ENCODE measurements at regions not wholly inside any gene's neighbourhood (a gene's known extent, or its start where the extent isn't known, plus 50 kb on each side); places are given as distances from the start of the nearest gene placed in this dataset.

DNA sequence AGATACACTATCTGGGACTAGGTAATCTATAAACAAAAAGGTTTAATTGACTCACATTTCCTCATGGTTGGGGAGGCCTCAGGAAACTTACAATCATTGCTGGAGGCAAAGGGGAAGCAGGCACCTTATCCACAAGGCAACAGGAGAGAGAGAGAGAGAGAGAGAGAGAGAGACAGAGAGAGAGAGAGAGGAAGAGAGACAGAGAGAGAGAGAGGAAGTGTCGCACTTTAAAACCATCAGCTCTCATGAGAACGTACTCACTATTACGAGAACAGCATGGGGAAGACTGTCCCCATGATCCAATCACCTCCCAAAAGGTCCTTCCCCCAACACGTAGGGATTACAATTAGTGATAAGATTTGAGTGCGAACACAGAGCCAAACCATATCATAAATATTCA, 253.5 kb upstream of the TRIB2 start:
- no peak overlapping the region for H2AFZ ChIP-seq (ENCODE audit: insufficient read depth, low read depth, low read length, poor library complexity, severe bottlenecking)
- no peaks in the 10 kb centered on the region for H3K27me3 Mint-ChIP-seq
- H3K36me3 ChIP-seq (replicated peaks in 1 of 2; ENCODE audit: control extremely low read depth in 1 of 2, control insufficient read depth in 1 of 2, extremely low read depth in 1 of 2, insufficient read depth in 2 of 2, low read length in 1 of 2), result no peaks in the 10 kb centered on the region
- no peaks in the 10 kb centered on the region for H3K9me3 Mint-ChIP-seq (ENCODE audit: insufficient read depth)
- H3K4me1 ChIP-seq (ENCODE audit: control insufficient read depth in 2 of 2, insufficient read depth in 2 of 2, low read length in 2 of 2), result no peaks in the 10 kb centered on the region
- no peaks in the 10 kb centered on the region for H3K79me2 ChIP-seq (ENCODE audit: control insufficient read depth, insufficient read depth, low read length)
- no peak for DNase-seq
- H3K27ac Mint-ChIP-seq, result no peak overlapping the region
- ATAC-seq (ENCODE audit: low read depth), result no peak
- no peak overlapping the region for H3K4me3 Mint-ChIP-seq
- intact Hi-C loops (cut with micrococcal nuclease), result no loop called here
- H3K27me3 ChIP-seq (replicated peaks in 1 of 4; ENCODE audit: control extremely low read depth in 1 of 4, control insufficient read depth in 3 of 4, insufficient read depth in 4 of 4, low read length in 3 of 4), result no peaks in the 10 kb centered on the region
- ChIA-PET POLR2A (no interaction called here), CTCF (no interaction called here)
- H3K4me3 ChIP-seq (ENCODE audit: control extremely low read depth in 1 of 5, extremely low read depth in 1 of 5, insufficient read depth in 1 of 5, low read depth in 2 of 5, low read length in 4 of 5), result no peak overlapping the region
- WGBS (ENCODE audit: insufficient coverage), result no CpG with 5 or more reads among the region's 5 CpGs
- H3K4me1 Mint-ChIP-seq, result peaks cover 10% of the 10 kb centered on the region
- no peak overlapping the region for H3K9ac ChIP-seq (ENCODE audit: low read length)
- H4K20me1 ChIP-seq (ENCODE audit: control insufficient read depth, insufficient read depth, low read length, poor library complexity, severe bottlenecking), result no peaks in the 10 kb centered on the region
- no peak overlapping the region for H3K27ac ChIP-seq (ENCODE audit: low read length in 2 of 2)
- TF ChIP-seq EZH2 (IDR thresholded peaks at IDR 0.05; ENCODE audit: borderline replicate concordance, insufficient read depth, low read depth, low read length, poor library complexity, severe bottlenecking), result no peak
- TF ChIP-seq, protein P1, sequence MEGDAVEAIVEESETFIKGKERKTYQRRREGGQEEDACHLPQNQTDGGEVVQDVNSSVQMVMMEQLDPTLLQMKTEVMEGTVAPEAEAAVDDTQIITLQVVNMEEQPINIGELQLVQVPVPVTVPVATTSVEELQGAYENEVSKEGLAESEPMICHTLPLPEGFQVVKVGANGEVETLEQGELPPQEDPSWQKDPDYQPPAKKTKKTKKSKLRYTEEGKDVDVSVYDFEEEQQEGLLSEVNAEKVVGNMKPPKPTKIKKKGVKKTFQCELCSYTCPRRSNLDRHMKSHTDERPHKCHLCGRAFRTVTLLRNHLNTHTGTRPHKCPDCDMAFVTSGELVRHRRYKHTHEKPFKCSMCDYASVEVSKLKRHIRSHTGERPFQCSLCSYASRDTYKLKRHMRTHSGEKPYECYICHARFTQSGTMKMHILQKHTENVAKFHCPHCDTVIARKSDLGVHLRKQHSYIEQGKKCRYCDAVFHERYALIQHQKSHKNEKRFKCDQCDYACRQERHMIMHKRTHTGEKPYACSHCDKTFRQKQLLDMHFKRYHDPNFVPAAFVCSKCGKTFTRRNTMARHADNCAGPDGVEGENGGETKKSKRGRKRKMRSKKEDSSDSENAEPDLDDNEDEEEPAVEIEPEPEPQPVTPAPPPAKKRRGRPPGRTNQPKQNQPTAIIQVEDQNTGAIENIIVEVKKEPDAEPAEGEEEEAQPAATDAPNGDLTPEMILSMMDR (IDR thresholded peaks at IDR 0.05), result no peak
- no peak overlapping the region for H3K4me2 ChIP-seq (replicated peaks; ENCODE audit: low read depth, low read length, poor library complexity, severe bottlenecking)
- no peaks in the 10 kb centered on the region for H3K9me3 ChIP-seq (ENCODE audit: control extremely low read depth in 1 of 3, control insufficient read depth in 2 of 3, insufficient read depth in 1 of 3, low read length in 2 of 3)

DNA sequence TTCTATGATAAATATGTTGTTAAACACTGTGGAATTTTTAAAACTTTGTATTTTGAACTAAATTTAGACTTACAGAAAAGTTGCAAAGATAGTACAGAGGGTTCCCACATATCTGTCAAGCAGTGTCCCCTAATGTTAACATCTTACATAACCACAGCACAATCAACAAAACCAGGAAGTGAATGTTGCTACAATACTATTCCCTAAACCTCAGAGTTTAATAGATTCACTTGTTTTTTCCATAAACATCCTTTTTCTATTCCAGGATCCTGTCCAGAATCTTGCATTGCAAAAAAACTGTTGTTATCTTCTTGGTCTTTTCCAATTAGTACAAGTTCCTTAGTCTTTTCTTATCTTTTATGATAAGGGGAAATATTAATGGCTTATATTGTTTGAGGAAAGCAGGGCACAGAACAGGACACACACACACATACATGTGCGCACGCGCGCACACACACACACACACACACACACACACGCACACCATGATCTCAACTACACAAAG, 251.1 kb upstream of the TRIB2 start:
- Histone ChIP-seq H3K4me2 (replicated peaks; ENCODE audit: low read depth, low read length, poor library complexity, severe bottlenecking) (no peak overlapping the region), H2AFZ (ENCODE audit: insufficient read depth, low read depth, low read length, poor library complexity, severe bottlenecking) (no peak overlapping the region), H3K27me3 (replicated peaks in 1 of 4; ENCODE audit: control extremely low read depth in 1 of 4, control insufficient read depth in 3 of 4, insufficient read depth in 4 of 4, low read length in 3 of 4) (no peaks in the 10 kb centered on the region), H3K36me3 (replicated peaks in 1 of 2; ENCODE audit: control extremely low read depth in 1 of 2, control insufficient read depth in 1 of 2, extremely low read depth in 1 of 2, insufficient read depth in 2 of 2, low read length in 1 of 2) (no peaks in the 10 kb centered on the region), H3K9me3 (ENCODE audit: control extremely low read depth in 1 of 3, control insufficient read depth in 2 of 3, insufficient read depth in 1 of 3, low read length in 2 of 3) (no peaks in the 10 kb centered on the region), H3K9ac (ENCODE audit: low read length) (no peak overlapping the region), H4K20me1 (ENCODE audit: control insufficient read depth, insufficient read depth, low read length, poor library complexity, severe bottlenecking) (no peaks in the 10 kb centered on the region), H3K79me2 (ENCODE audit: control insufficient read depth, insufficient read depth, low read length) (no peaks in the 10 kb centered on the region), H3K4me1 (ENCODE audit: control insufficient read depth in 2 of 2, insufficient read depth in 2 of 2, low read length in 2 of 2) (no peaks in the 10 kb centered on the region), H3K27ac (ENCODE audit: low read length in 2 of 2) (no peak overlapping the region), H3K4me3 (ENCODE audit: control extremely low read depth in 1 of 5, extremely low read depth in 1 of 5, insufficient read depth in 1 of 5, low read depth in 2 of 5, low read length in 4 of 5) (no peak overlapping the region)
- H3K27ac Mint-ChIP-seq, result no peak overlapping the region
- WGBS (ENCODE audit: insufficient coverage), result 61% methylated on average over 3 of the region's 5 CpGs
- peaks cover 12% of the 10 kb centered on the region for H3K4me1 Mint-ChIP-seq
- no peak for DNase-seq
- TF ChIP-seq, protein P1 (IDR thresholded peaks at IDR 0.05), result no peak
- no peak for TF ChIP-seq EZH2 (IDR thresholded peaks at IDR 0.05; ENCODE audit: borderline replicate concordance, insufficient read depth, low read depth, low read length, poor library complexity, severe bottlenecking)
- ChIA-PET POLR2A (no interaction called here), CTCF (no interaction called here)
- ATAC-seq (ENCODE audit: low read depth), result no peak
- no peaks in the 10 kb centered on the region for H3K27me3 Mint-ChIP-seq
- no peak overlapping the region for H3K4me3 Mint-ChIP-seq
- no peaks in the 10 kb centered on the region for H3K9me3 Mint-ChIP-seq (ENCODE audit: insufficient read depth)
- intact Hi-C loops (cut with micrococcal nuclease), result no loop called here

All from B cell (primary cell).